GM12878 (cell line): ENCODE measurements at regions not wholly inside any gene's neighbourhood (a gene's known extent, or its start where the extent isn't known, plus 50 kb on each side); places are given as distances from the start of the nearest gene placed in this dataset.

Source experiments
- ATAC-seq: fragments of 200-7000 bp; cut with Tn5 transposase; 3 replicates; pipeline ENCODE4 v1.9.1; 2020; ENCODE audit warnings: mild to moderate bottlenecking, moderate library complexity
- BruUV-seq: library from RNA; stranded (reverse); fragments of 400-500 nt; replicated peaks from 2 replicates; lab custom pipeline; 2021; lab: Mats Ljungman, UMichigan
- CTCF ChIA-PET: fragments of 300-600 bp; sonication (Branson Sonifier 250); formaldehyde crosslinking; extraction: SDS; loops from one replicate; lab custom pipeline; 2021; ENCODE audit warnings: inconsistent platforms; lab: Yijun Ruan, JAX
- POLR2A ChIA-PET: fragments of 350-600 bp; formaldehyde crosslinking; extraction: SDS; loops from one replicate; lab custom pipeline; 2021; ENCODE audit warnings: inconsistent platforms; lab: Charles Lee
- RAD21 ChIA-PET: fragments of 300-600 bp; sonication (Branson Sonifier 250); formaldehyde crosslinking; loops from one replicate; lab custom pipeline; 2023; ENCODE audit warnings: antibody characterized with exemption; ENCODE audit not compliant: unreplicated experiment; lab: Charles Lee
- SMC1A ChIA-PET: fragments of 300-600 bp; sonication (Branson Sonifier 250); formaldehyde crosslinking; loops from one replicate; lab custom pipeline; 2023; ENCODE audit not compliant: unreplicated experiment, uncharacterized antibody; lab: Charles Lee
- DNase-seq: peaks from one replicate; pipeline ENCODE4 v3.0.0-alpha.2; 2011; ENCODE audit warnings: low read depth, low spot score
- FAIRE-seq: peaks from 3 replicates; lab custom pipeline; 2011; peaks lifted over from hg19 to GRCh38; lab: Jason Lieb, UNC
- H2AFZ ChIP-seq: 2 replicates; pipeline ENCODE4 v1.6.0; 2011; ENCODE audit warnings: low read depth, low read length, control low read depth; ENCODE audit not compliant: control insufficient read depth
- H3K27ac ChIP-seq: 2 replicates; pipeline ENCODE4 v1.5.1; 2011; ENCODE audit warnings: control low read depth; ENCODE audit not compliant: control insufficient read depth, insufficient read depth
- H3K27me3 ChIP-seq, 2 experiments: replicated peaks in 1 of 2; 2 replicates each; pipeline versions ENCODE4 v1.6.0 to v1.6.1; 2011; ENCODE audit warnings: low read length in 1 of 2; ENCODE audit not compliant: control insufficient read depth in 2 of 2, insufficient read depth in 2 of 2
- H3K36me3 ChIP-seq, 2 experiments: 2 replicates each; pipeline ENCODE4 v1.5.1; 2011; ENCODE audit warnings: low read length in 1 of 2; ENCODE audit not compliant: control insufficient read depth in 2 of 2, insufficient read depth in 2 of 2
- H3K4me1 ChIP-seq: 2 replicates; pipeline ENCODE4 v1.6.1; 2011; ENCODE audit warnings: mild to moderate bottlenecking, low read length, moderate library complexity, mixed read lengths; ENCODE audit not compliant: control insufficient read depth, insufficient read depth
- H3K4me2 ChIP-seq: 2 replicates; pipeline ENCODE4 v1.6.0; 2011; ENCODE audit warnings: control low read depth; ENCODE audit not compliant: control insufficient read depth, insufficient read depth
- H3K4me3 ChIP-seq: fragments of 200-600 bp; sonication (generic); 2 replicates; pipeline ENCODE4 v1.5.1; 2016
- H3K79me2 ChIP-seq: 2 replicates; pipeline ENCODE4 v1.6.0; 2011; ENCODE audit warnings: low read length; ENCODE audit not compliant: control insufficient read depth, insufficient read depth
- H3K9ac ChIP-seq: 2 replicates; pipeline ENCODE4 v1.8.0; 2011; ENCODE audit warnings: low read length, control low read depth, mixed read lengths; ENCODE audit not compliant: control insufficient read depth, insufficient read depth
- H3K9me3 ChIP-seq: replicated peaks from 3 replicates; pipeline ENCODE4 v1.5.1; 2011; ENCODE audit warnings: mild to moderate bottlenecking, low read length; ENCODE audit not compliant: control insufficient read depth, insufficient read depth
- H4K20me1 ChIP-seq: 2 replicates; pipeline ENCODE4 v1.6.0; 2011; ENCODE audit not compliant: control insufficient read depth, insufficient read depth
- ASH2L ChIP-seq: fragments of 300-600, 200-600 bp; sonication (generic); IDR thresholded peaks from 2 replicates; pipeline ENCODE4 v1.6.1; 2017; ENCODE audit warnings: low read depth, mild to moderate bottlenecking, borderline replicate concordance
- ATF3 ChIP-seq: IDR thresholded peaks from 2 replicates; pipeline ENCODE4 v1.6.1; 2011; ENCODE audit warnings: low read depth, mild to moderate bottlenecking, low read length, moderate library complexity, borderline replicate concordance; ENCODE audit errors: extremely low read depth
- BHLHE40 ChIP-seq, 2 experiments: fragments of 450-650 bp in 1 of 2; IDR thresholded peaks; 2 replicates each; pipeline ENCODE4 v1.6.1; 2011 to 2017; ENCODE audit warnings: low read depth in 2 of 2, borderline replicate concordance in 1 of 2, improper control_type of control experiment in 1 of 2, low read length in 1 of 2, mild to moderate bottlenecking in 1 of 2
- CHD2 ChIP-seq: IDR thresholded peaks from 2 replicates; pipeline ENCODE4 v1.6.1; 2011; ENCODE audit warnings: low read depth, low read length, improper control_type of control experiment, borderline replicate concordance
- CTCF ChIP-seq, 3 experiments: IDR thresholded peaks in 2 of 3; conservative IDR thresholded peaks in 1 of 3; 2 replicates each; pipeline ENCODE4 v1.5.1; 2011; ENCODE audit warnings: low read depth in 3 of 3, low read length in 3 of 3, mild to moderate bottlenecking in 3 of 3, control low read depth in 2 of 3, moderate library complexity in 2 of 3, inconsistent platforms in 1 of 3, mixed read lengths in 1 of 3; ENCODE audit not compliant: control insufficient read depth in 2 of 3, insufficient read depth in 1 of 3; ENCODE audit errors: extremely low read depth in 1 of 3
- ESRRA ChIP-seq: IDR thresholded peaks from 2 replicates; pipeline ENCODE4 v1.6.1; 2012; ENCODE audit warnings: mild to moderate bottlenecking, low read length, improper control_type of control experiment
- ETV6 ChIP-seq, 2 experiments: fragments of 450-650 bp in 1 of 2; IDR thresholded peaks in 1 of 2; conservative IDR thresholded peaks in 1 of 2; 2 replicates each; pipeline ENCODE4 v1.6.1; 2014; ENCODE audit warnings: antibody characterized with exemption in 1 of 2, borderline replicate concordance in 1 of 2, low read depth in 1 of 2, mild to moderate bottlenecking in 1 of 2, moderate library complexity in 1 of 2
- MTA2 ChIP-seq: fragments of 450-650 bp; IDR thresholded peaks from 2 replicates; pipeline ENCODE4 v1.6.1; 2016; ENCODE audit warnings: low read depth, mild to moderate bottlenecking, moderate library complexity
- SUPT20H ChIP-seq: IDR thresholded peaks from 2 replicates; pipeline ENCODE4 v1.6.1; 2011; ENCODE audit warnings: low read depth, mild to moderate bottlenecking, low read length, moderate library complexity, borderline replicate concordance; ENCODE audit not compliant: control insufficient read depth
- WRNIP1 ChIP-seq: IDR thresholded peaks from 2 replicates; pipeline ENCODE4 v1.6.1; 2011; ENCODE audit warnings: low read depth, low read length, improper control_type of control experiment, borderline replicate concordance
- ZBTB33 ChIP-seq: fragments of 450-650 bp; IDR thresholded peaks from 2 replicates; pipeline ENCODE4 v1.6.1; 2017; ENCODE audit warnings: mild to moderate bottlenecking
- ZBTB4 ChIP-seq: fragments of 450-650 bp; formaldehyde crosslinking; IDR thresholded peaks from 2 replicates; pipeline ENCODE4 v1.4.0; 2022; ENCODE audit warnings: mild to moderate bottlenecking, moderate library complexity
- ZNF207 ChIP-seq: fragments of 450-650 bp; IDR thresholded peaks from 2 replicates; pipeline ENCODE4 v1.6.1; 2014; ENCODE audit warnings: antibody characterized with exemption, mild to moderate bottlenecking, borderline replicate concordance
- WGBS: methylation state at CpG from one replicate; pipeline ENCODE4 v1.1.6; 2016; ENCODE audit warnings: low lambda C conversion rate; ENCODE audit not compliant: insufficient replicate concordance, insufficient coverage; ENCODE audit errors: missing lambda C conversion rate; 5-methylcytosine and 5-hydroxymethylcytosine counted together
- in situ Hi-C: fragments of 300-500 bp; cut with MboI; formaldehyde crosslinking; loops from 9 replicates; pipeline ENCODE4 v1.14.3; 2018; ENCODE audit warnings: mixed read lengths
- intact Hi-C: fragments of 100-400 bp; cut with micrococcal nuclease; formaldehyde crosslinking; loops from one replicate; pipeline ENCODE4 v1.14.2; 2022; ENCODE audit not compliant: unreplicated experiment

GRCh38 chr4:90024519-90024918 is 102.7 kb upstream of the CCSER1 start (continued):
- TF ChIP-seq ZNF207 = no peak
- no peak for TF ChIP-seq SUPT20H
- no peak for TF ChIP-seq BHLHE40 (IDR thresholded peaks at IDR 0.05; ENCODE audit: borderline replicate concordance in 1 of 2, low read depth in 2 of 2, low read length in 1 of 2)
- TF ChIP-seq ETV6 (conservative IDR thresholded peaks at IDR 0.05 in 1 of 2, IDR thresholded peaks at IDR 0.05 in 1 of 2; ENCODE audit: borderline replicate concordance in 1 of 2, low read depth in 1 of 2) = no peak
- no peak for TF ChIP-seq ASH2L
- no peak for TF ChIP-seq ZBTB33

GRCh38 chr4:90025248-90025647 is 101.9 kb upstream of the CCSER1 start:
- Histone ChIP-seq H2AFZ (no peak overlapping the region), H3K27ac (no peak overlapping the region), H4K20me1 (no peaks in the 10 kb centered on the region), H3K4me3 (no peak overlapping the region), H3K4me2 (no peak overlapping the region), H3K79me2 (no peaks in the 10 kb centered on the region), H3K36me3 (no peaks in the 10 kb centered on the region), H3K27me3 (no peaks in the 10 kb centered on the region), H3K4me1 (peaks cover 9% of the 10 kb centered on the region), H3K9ac (no peak overlapping the region), H3K9me3 (no peaks in the 10 kb centered on the region)
- no peak for DNase-seq
- intact Hi-C loops = loop anchor here (2.0 to 5.0 kb wide), 4 partner anchors 98 to 268 kb away; partner anchors contain the start of gene CCSER1
- CTCF ChIA-PET = interaction anchor here (0.7 to 3.5 kb wide), 5 partner anchors 9 to 285 kb away, joined by 3 to 19 read pairs (median 3); no protein-coding TSS in a partner anchor
- POLR2A ChIA-PET = no interaction called here
- BruUV-seq = no TSS peak
- FAIRE-seq = peak; percentile 70
- RAD21 ChIA-PET = interaction anchor here (0.9 kb wide), 1 partner anchor 268 kb away, joined by 4 read pairs; no protein-coding TSS in a partner anchor
- no peak for ATAC-seq
- WGBS = 0% methylated on average over 1 of the region's 1 CpG
- SMC1A ChIA-PET = interaction anchor here (0.5 to 2.6 kb wide), 8 partner anchors 46 to 282 kb away, joined by 3 to 19 read pairs (median 4); no protein-coding TSS in a partner anchor
- in situ Hi-C loops = loop anchor here (10.0 kb wide), 1 partner anchor 270 kb away; no protein-coding TSS in a partner anchor
- no peak for TF ChIP-seq ESRRA
- no peak for TF ChIP-seq WRNIP1
- no peak for TF ChIP-seq CHD2
- TF ChIP-seq MTA2 = no peak
- no peak for TF ChIP-seq ATF3
- TF ChIP-seq ZBTB4 (CRISPR knock-in tag) = no peak
- TF ChIP-seq CTCF (IDR thresholded peaks at IDR 0.05 in 2 of 3, conservative IDR thresholded peaks at IDR 0.05 in 1 of 3; ENCODE audit: control insufficient read depth in 2 of 3, extremely low read depth in 1 of 3, insufficient read depth in 1 of 3, low read depth in 3 of 3, low read length in 3 of 3) = peak in 2 of 3 experiments; percentile 19 to 20; a peak in 3 of 6 replicates
